ENCODE measurements at regions not wholly inside any gene's neighbourhood (a gene's known extent, or its start where the extent isn't known, plus 50 kb on each side); places are given as distances from the start of the nearest gene placed in this dataset.
"Not testable (repeated sequence)": the region's sequence is repeated elsewhere in the genome, so short reads cannot be mapped to it uniquely, and the experiment has no call there.

DNA sequence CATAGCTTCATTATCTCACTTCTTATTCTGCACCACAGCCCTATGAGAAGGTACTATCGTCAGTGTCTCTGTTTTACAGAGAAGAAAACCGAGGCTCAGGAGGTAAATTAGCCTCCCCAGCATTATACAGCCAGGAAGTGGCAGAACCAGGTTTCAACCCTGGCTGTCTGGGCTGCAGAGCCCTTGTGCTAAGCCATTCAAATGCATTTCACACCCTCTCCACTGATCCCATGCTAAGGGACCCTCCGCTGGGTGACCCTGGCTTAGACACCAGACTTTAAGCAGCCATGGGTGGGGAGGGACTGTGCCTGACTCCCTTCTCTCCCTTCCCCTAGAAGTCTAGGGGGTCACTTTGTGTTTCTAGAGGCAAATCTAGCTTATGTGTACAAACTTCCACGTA is 87.5 kb downstream of the RRAGC start:
- Histone ChIP-seq H3K27me3 (ENCODE audit: low read length) (no peaks in the 10 kb centered on the region), H3K36me3 (ENCODE audit: low read length) (no peaks in the 10 kb centered on the region), H3K9me2 (replicated peaks; ENCODE audit: insufficient read depth, low read length) (no peaks in the 10 kb centered on the region), H3F3A (ENCODE audit: insufficient read depth) (no peaks in the 10 kb centered on the region), H3K9ac (ENCODE audit: low read length) (no peak overlapping the region), H4K20me1 (ENCODE audit: low read depth, low read length) (no peaks in the 10 kb centered on the region), H2AFZ (ENCODE audit: low read depth, low read length, severe bottlenecking) (no peak overlapping the region), H3K27ac (ENCODE audit: low read depth, low read length) (no peak overlapping the region), H3K4me2 (ENCODE audit: low read depth, low read length, poor library complexity, severe bottlenecking) (no peak overlapping the region), H3K79me2 (ENCODE audit: insufficient read depth, low read length) (no peaks in the 10 kb centered on the region), H3K9me3 (ENCODE audit: insufficient read depth, low read length) (no peaks in the 10 kb centered on the region), H3K4me3 (ENCODE audit: insufficient read depth, low read length, poor library complexity, severe bottlenecking) (no peak overlapping the region)
- no peak for TF ChIP-seq EZH2phosphoT487 (conservative IDR thresholded peaks at IDR 0.05; ENCODE audit: low read length)
- TF ChIP-seq, protein P1, sequence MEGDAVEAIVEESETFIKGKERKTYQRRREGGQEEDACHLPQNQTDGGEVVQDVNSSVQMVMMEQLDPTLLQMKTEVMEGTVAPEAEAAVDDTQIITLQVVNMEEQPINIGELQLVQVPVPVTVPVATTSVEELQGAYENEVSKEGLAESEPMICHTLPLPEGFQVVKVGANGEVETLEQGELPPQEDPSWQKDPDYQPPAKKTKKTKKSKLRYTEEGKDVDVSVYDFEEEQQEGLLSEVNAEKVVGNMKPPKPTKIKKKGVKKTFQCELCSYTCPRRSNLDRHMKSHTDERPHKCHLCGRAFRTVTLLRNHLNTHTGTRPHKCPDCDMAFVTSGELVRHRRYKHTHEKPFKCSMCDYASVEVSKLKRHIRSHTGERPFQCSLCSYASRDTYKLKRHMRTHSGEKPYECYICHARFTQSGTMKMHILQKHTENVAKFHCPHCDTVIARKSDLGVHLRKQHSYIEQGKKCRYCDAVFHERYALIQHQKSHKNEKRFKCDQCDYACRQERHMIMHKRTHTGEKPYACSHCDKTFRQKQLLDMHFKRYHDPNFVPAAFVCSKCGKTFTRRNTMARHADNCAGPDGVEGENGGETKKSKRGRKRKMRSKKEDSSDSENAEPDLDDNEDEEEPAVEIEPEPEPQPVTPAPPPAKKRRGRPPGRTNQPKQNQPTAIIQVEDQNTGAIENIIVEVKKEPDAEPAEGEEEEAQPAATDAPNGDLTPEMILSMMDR (IDR thresholded peaks at IDR 0.05; ENCODE audit: insufficient read depth, low read length, poor library complexity, severe bottlenecking) = no peak

DNA sequence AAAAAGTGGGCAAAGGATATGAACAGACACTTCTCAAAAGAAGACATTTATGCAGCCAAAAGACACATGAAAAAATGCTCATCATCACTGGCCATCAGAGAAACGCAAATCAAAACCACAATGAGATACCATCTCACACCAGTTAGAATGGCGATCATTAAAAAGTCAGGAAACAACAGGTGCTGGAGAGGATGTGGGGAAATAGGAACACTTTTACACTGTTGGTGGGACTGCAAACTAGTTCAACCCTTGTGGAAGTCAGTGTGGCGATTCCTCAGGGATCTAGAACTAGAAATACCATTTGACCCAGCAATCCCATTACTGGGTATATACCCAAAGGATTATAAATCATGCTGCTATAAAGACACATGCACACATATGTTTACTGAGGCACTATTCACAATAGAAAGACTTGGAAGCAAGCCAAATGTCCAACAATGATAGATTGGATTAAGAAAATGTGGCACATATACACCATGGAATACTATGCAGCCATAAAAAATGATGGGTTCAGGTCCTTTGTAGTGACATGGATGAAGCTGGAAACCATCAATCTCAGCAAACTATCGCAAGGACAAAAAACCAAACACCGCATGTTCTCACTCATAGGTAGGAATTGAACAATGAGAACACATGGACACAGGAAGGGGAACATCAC is 88.9 kb downstream of the RRAGC start:
- H3K27me3 ChIP-seq (ENCODE audit: low read length); H2AFZ ChIP-seq (ENCODE audit: low read depth, low read length, severe bottlenecking); H3K9me3 ChIP-seq (ENCODE audit: insufficient read depth, low read length); H3K4me2 ChIP-seq (ENCODE audit: low read depth, low read length, poor library complexity, severe bottlenecking); H3K27ac ChIP-seq (ENCODE audit: low read depth, low read length); H3K9me2 ChIP-seq (replicated peaks; ENCODE audit: insufficient read depth, low read length); H4K20me1 ChIP-seq (ENCODE audit: low read depth, low read length); H3K9ac ChIP-seq (ENCODE audit: low read length); H3K79me2 ChIP-seq (ENCODE audit: insufficient read depth, low read length); H3K36me3 ChIP-seq (ENCODE audit: low read length); H3F3A ChIP-seq (ENCODE audit: insufficient read depth); H3K4me3 ChIP-seq (ENCODE audit: insufficient read depth, low read length, poor library complexity, severe bottlenecking): not testable (repeated sequence)

DNA sequence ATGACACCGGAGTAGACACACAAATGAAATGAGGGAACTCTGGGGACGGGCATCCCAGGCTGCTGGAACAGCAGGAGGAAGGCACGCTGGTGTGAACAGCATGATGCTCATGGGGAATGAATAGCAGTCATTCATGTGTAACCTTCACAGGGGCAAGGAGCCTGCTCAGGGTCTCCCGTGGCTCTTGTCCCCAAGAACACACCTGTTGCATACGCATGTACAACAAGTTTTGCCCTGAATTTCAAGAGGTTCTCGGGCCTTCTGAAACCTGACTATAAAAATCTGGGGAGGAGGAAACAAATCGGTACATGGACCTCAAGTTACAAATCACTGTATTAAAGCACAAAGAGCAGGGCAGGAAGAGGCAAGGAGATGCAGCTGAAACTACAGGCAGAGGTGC is 93.4 kb downstream of the RRAGC start:
- Histone ChIP-seq H3K36me3 (ENCODE audit: low read length) (no peaks in the 10 kb centered on the region), H3K4me3 (ENCODE audit: insufficient read depth, low read length, poor library complexity, severe bottlenecking) (no peak overlapping the region), H3K9ac (ENCODE audit: low read length) (no peak overlapping the region), H3K9me2 (replicated peaks; ENCODE audit: insufficient read depth, low read length) (no peaks in the 10 kb centered on the region), H3K79me2 (ENCODE audit: insufficient read depth, low read length) (no peaks in the 10 kb centered on the region), H3K4me2 (ENCODE audit: low read depth, low read length, poor library complexity, severe bottlenecking) (no peak overlapping the region), H4K20me1 (ENCODE audit: low read depth, low read length) (no peaks in the 10 kb centered on the region), H3K27ac (ENCODE audit: low read depth, low read length) (no peak overlapping the region), H3K27me3 (ENCODE audit: low read length) (no peaks in the 10 kb centered on the region; the same call in 1 of the 2 replicates), H3F3A (ENCODE audit: insufficient read depth) (no peaks in the 10 kb centered on the region), H3K9me3 (ENCODE audit: insufficient read depth, low read length) (no peaks in the 10 kb centered on the region), H2AFZ (ENCODE audit: low read depth, low read length, severe bottlenecking) (no peak overlapping the region)
- TF ChIP-seq, protein P1 (IDR thresholded peaks at IDR 0.05; ENCODE audit: insufficient read depth, low read length, poor library complexity, severe bottlenecking) = no peak
- no peak for TF ChIP-seq EZH2phosphoT487 (conservative IDR thresholded peaks at IDR 0.05; ENCODE audit: low read length)

DNA sequence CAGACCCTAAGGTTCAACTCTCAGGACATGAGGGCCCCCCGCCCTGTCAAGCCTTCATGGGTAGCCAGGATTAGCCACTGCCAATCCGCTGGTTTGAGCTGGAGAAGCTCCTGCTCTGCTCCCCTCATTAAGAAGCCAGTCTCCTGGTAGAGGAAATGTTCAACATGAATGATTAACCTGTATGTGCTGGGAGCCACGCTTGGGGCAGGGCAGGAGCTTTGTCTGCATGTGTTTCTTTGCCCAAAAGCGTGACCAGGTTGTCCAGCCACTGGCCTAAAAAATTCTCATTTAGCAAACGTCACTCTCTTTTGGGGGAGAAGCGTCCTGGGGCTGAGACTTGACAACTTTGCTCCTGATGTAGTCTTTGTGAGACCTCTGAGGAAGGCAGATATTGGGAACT is 96.5 kb downstream of the RRAGC start:
- Histone ChIP-seq H4K20me1 (ENCODE audit: low read depth, low read length) (no peaks in the 10 kb centered on the region), H3K9me3 (ENCODE audit: insufficient read depth, low read length) (no peaks in the 10 kb centered on the region), H3F3A (ENCODE audit: insufficient read depth) (no peaks in the 10 kb centered on the region), H3K27me3 (ENCODE audit: low read length) (no peaks in the 10 kb centered on the region; the same call in 1 of the 2 replicates), H3K9me2 (replicated peaks; ENCODE audit: insufficient read depth, low read length) (no peaks in the 10 kb centered on the region), H3K9ac (ENCODE audit: low read length) (no peak overlapping the region), H3K4me3 (ENCODE audit: insufficient read depth, low read length, poor library complexity, severe bottlenecking) (no peak overlapping the region), H2AFZ (ENCODE audit: low read depth, low read length, severe bottlenecking) (no peak overlapping the region), H3K36me3 (ENCODE audit: low read length) (no peaks in the 10 kb centered on the region), H3K4me2 (ENCODE audit: low read depth, low read length, poor library complexity, severe bottlenecking) (no peak overlapping the region), H3K27ac (ENCODE audit: low read depth, low read length) (no peak overlapping the region), H3K79me2 (ENCODE audit: insufficient read depth, low read length) (no peaks in the 10 kb centered on the region)
- TF ChIP-seq EZH2phosphoT487 (conservative IDR thresholded peaks at IDR 0.05; ENCODE audit: low read length) = no peak
- TF ChIP-seq, protein P1 (IDR thresholded peaks at IDR 0.05; ENCODE audit: insufficient read depth, low read length, poor library complexity, severe bottlenecking) = no peak
